HCT116 (cell line): ENCODE measurements at regions not wholly inside any gene's neighbourhood (a gene's known extent, or its start where the extent isn't known, plus 50 kb on each side); places are given as distances from the start of the nearest gene placed in this dataset.

Experiments
- CEBPB ChIP-seq: IDR thresholded peaks from 2 replicates; pipeline ENCODE4 v1.6.1; 2012; ENCODE audit warnings: low read depth
- EZH2phosphoT487 ChIP-seq: fragments of 200-600 bp; IDR thresholded peaks from 2 replicates; pipeline ENCODE4 v1.6.1; 2018; ENCODE audit warnings: antibody characterized with exemption, borderline replicate concordance
- JUND ChIP-seq: IDR thresholded peaks from 2 replicates; pipeline ENCODE4 v1.6.1; 2012
- POLR2A ChIP-seq: IDR thresholded peaks from 2 replicates; pipeline ENCODE4 v1.7.0; 2011; ENCODE audit warnings: borderline replicate concordance; ENCODE audit not compliant: insufficient read depth, insufficient read length; ENCODE audit errors: extremely low read depth
- RAD21 ChIP-seq: IDR thresholded peaks from 2 replicates; pipeline ENCODE4 v1.6.1; 2012; ENCODE audit warnings: low read depth, mild to moderate bottlenecking
- TCF7L2 ChIP-seq: IDR thresholded peaks from 2 replicates; pipeline ENCODE4 v1.7.0; 2011; ENCODE audit warnings: borderline replicate concordance, inconsistent platforms; ENCODE audit not compliant: insufficient read depth, insufficient read length; ENCODE audit errors: extremely low read depth
- ZNF274 ChIP-seq: fragments of 200-500 bp; sonication (Bioruptor generic); IDR thresholded peaks from 2 replicates; pipeline ENCODE4 v1.6.1; 2014; ENCODE audit warnings: mild to moderate bottlenecking, low read depth, low read length, inconsistent platforms
- TF ChIP-seq, protein P1 (sequence below), 3 experiments: fragments of 200-600 bp in 1 of 3; sonication (generic) in 1 of 3; IDR thresholded peaks in 2 of 3; conservative IDR thresholded peaks in 1 of 3; 2 replicates each; pipeline ENCODE4 v1.5.1; 2012 to 2017; ENCODE audit warnings: low read depth in 2 of 3, low read length in 2 of 3, antibody characterized with exemption in 1 of 3, borderline replicate concordance in 1 of 3, control low read depth in 1 of 3, mild to moderate bottlenecking in 1 of 3, mixed read lengths in 1 of 3, mixed run types in 1 of 3, moderate library complexity in 1 of 3; ENCODE audit not compliant: insufficient read depth in 1 of 3

GRCh38 chr1:220344745-220345144 is 72.5 kb upstream of the RAB3GAP2 start:
- TF ChIP-seq CEBPB (no peak), JUND (no peak), RAD21 (no peak), POLR2A (no peak), ZNF274 (no peak), EZH2phosphoT487 (no peak), TCF7L2 (no peak)
- TF ChIP-seq, protein P1, sequence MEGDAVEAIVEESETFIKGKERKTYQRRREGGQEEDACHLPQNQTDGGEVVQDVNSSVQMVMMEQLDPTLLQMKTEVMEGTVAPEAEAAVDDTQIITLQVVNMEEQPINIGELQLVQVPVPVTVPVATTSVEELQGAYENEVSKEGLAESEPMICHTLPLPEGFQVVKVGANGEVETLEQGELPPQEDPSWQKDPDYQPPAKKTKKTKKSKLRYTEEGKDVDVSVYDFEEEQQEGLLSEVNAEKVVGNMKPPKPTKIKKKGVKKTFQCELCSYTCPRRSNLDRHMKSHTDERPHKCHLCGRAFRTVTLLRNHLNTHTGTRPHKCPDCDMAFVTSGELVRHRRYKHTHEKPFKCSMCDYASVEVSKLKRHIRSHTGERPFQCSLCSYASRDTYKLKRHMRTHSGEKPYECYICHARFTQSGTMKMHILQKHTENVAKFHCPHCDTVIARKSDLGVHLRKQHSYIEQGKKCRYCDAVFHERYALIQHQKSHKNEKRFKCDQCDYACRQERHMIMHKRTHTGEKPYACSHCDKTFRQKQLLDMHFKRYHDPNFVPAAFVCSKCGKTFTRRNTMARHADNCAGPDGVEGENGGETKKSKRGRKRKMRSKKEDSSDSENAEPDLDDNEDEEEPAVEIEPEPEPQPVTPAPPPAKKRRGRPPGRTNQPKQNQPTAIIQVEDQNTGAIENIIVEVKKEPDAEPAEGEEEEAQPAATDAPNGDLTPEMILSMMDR (IDR thresholded peaks at IDR 0.05 in 2 of 3, conservative IDR thresholded peaks at IDR 0.05 in 1 of 3; ENCODE audit: borderline replicate concordance in 1 of 3, insufficient read depth in 1 of 3, low read depth in 2 of 3, low read length in 2 of 3): no peak
